PC-3 (cell line): ENCODE measurements at regions not wholly inside any gene's neighbourhood (a gene's known extent, or its start where the extent isn't known, plus 50 kb on each side); places are given as distances from the start of the nearest gene placed in this dataset.

Source experiments
- ATAC-seq: fragments of 200-7000 bp; cut with Tn5 transposase; 2 replicates; pipeline ENCODE4 v1.9.1; 2020; ENCODE audit warnings: mild to moderate bottlenecking, moderate library complexity
- BruUV-seq: library from RNA; stranded (reverse); fragments of 400-500 nt; replicated peaks from 2 replicates; lab custom pipeline; 2021; lab: Mats Ljungman, UMichigan
- CTCF ChIA-PET: fragments of 300-600 bp; sonication (Branson Sonifier 250); formaldehyde crosslinking; loops from one replicate; lab custom pipeline; 2022; ENCODE audit warnings: antibody characterized with exemption; lab: Charles Lee
- POLR2A ChIA-PET: fragments of 300-600 bp; sonication (Branson Sonifier 250); formaldehyde crosslinking; loops from one replicate; lab custom pipeline; 2022; ENCODE audit warnings: antibody characterized with exemption; ENCODE audit not compliant: unreplicated experiment; lab: Charles Lee
- DNase-seq: peaks from one replicate; pipeline ENCODE4 v3.0.0-alpha.2; 2015
- H2AFZ ChIP-seq: fragments of 300-600 bp; sonication (generic); 2 replicates; pipeline ENCODE4 v1.6.0; 2016; ENCODE audit warnings: antibody characterized with exemption, low read length
- H3F3A ChIP-seq: fragments of 300-600 bp; sonication (generic); one replicate; pipeline ENCODE4 v1.6.0; 2017; ENCODE audit warnings: antibody characterized with exemption, low read length, control low read depth, mild to moderate bottlenecking; ENCODE audit not compliant: unreplicated experiment
- H3K27ac ChIP-seq: fragments of 300-600 bp; sonication (generic); 2 replicates; pipeline ENCODE4 v1.5.1; 2016; ENCODE audit warnings: mild to moderate bottlenecking, low read length
- H3K27me3 ChIP-seq: fragments of 300-600 bp; sonication (generic); 2 replicates; pipeline ENCODE4 v1.6.1; 2016; ENCODE audit warnings: low read length, mixed read lengths
- H3K36me3 ChIP-seq: fragments of 300-600 bp; sonication (generic); 2 replicates; pipeline ENCODE4 v1.6.1; 2016; ENCODE audit warnings: low read depth, mixed run types, low read length, mixed read lengths
- H3K4me1 ChIP-seq: fragments of 300-600 bp; sonication (generic); 2 replicates; pipeline ENCODE4 v1.5.1; 2016; ENCODE audit warnings: low read length; ENCODE audit not compliant: insufficient read depth
- H3K4me2 ChIP-seq: fragments of 300-600 bp; sonication (generic); 2 replicates; pipeline ENCODE4 v1.6.0; 2016; ENCODE audit warnings: low read length
- H3K4me3 ChIP-seq: fragments of 300-600 bp; sonication (generic); 2 replicates; pipeline ENCODE4 v1.5.1; 2016; ENCODE audit warnings: mild to moderate bottlenecking, low read length, mixed read lengths
- H3K79me2 ChIP-seq: fragments of 300-600 bp; sonication (generic); 2 replicates; pipeline ENCODE4 v1.6.1; 2017; ENCODE audit warnings: low read length, mixed read lengths
- H3K9ac ChIP-seq: fragments of 300-600 bp; sonication (generic); 2 replicates; pipeline ENCODE4 v1.6.0; 2016; ENCODE audit warnings: mild to moderate bottlenecking, low read length
- H3K9me2 ChIP-seq: fragments of 300-600 bp; sonication (generic); replicated peaks from 2 replicates; pipeline ENCODE4 v1.6.1; 2016; ENCODE audit warnings: mixed run types, low read length, mixed read lengths
- H3K9me3 ChIP-seq: fragments of 300-600 bp; sonication (generic); 2 replicates; pipeline ENCODE4 v1.6.1; 2016; ENCODE audit warnings: low read length, mixed read lengths
- H4K20me1 ChIP-seq: fragments of 300-600 bp; sonication (generic); 2 replicates; pipeline ENCODE4 v1.6.1; 2016; ENCODE audit warnings: low read length, mixed read lengths
- EZH2 ChIP-seq: fragments of 300-600 bp; sonication (generic); IDR thresholded peaks from one replicate; pipeline ENCODE4 v1.6.1; 2017; ENCODE audit warnings: antibody characterized with exemption, mild to moderate bottlenecking, low read length; ENCODE audit not compliant: unreplicated experiment
- EZH2phosphoT487 ChIP-seq: fragments of 300-600 bp; sonication (generic); IDR thresholded peaks from 2 replicates; pipeline ENCODE4 v1.6.1; 2018; ENCODE audit warnings: mild to moderate bottlenecking, antibody characterized with exemption, low read length, borderline replicate concordance
- intact Hi-C: fragments of 100-400 bp; cut with micrococcal nuclease; formaldehyde crosslinking; loops from 2 replicates; pipeline ENCODE4 v1.9.0; 2023
- TF ChIP-seq, protein P1 (sequence below): fragments of 300-600 bp; sonication (generic); conservative IDR thresholded peaks from 2 replicates; pipeline ENCODE4 v1.5.1; 2017; ENCODE audit warnings: antibody characterized with exemption, low read depth, mild to moderate bottlenecking, low read length

DNA sequence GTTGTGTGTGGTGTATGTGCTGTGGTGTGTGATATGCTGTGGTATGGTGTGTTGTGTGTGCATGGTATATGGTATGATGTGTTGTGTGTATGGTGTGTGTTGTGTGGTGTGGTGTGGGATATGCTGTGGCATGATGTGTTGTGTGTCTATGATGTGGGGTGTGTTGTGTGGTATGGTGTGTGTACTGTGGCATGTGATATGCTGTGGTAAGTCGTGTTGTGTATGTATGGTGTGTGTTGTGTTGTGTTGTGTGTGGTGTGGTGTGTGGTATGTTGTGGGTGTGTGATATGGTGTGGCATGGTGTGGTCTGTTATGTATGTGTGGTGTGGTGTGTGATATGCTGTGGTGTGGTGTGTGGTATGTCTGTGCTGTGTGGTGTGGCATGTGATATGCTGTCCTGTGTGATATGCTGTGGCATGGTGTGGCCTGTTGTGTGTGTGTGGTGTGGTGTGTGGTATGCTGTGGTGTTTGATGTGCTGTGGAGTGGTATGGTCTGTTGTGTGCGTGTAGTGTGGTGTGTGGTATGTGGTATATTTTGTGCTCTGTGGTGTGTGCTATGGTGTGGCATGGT, 318.0 kb downstream of the PTPRU start:
- ChIA-PET CTCF (no interaction called here), POLR2A (no interaction called here)
- Histone ChIP-seq H4K20me1 (no peaks in the 10 kb centered on the region), H3K27ac (no peak overlapping the region), H3K4me3 (no peak overlapping the region), H3K4me2 (no peak overlapping the region), H3K79me2 (no peaks in the 10 kb centered on the region), H3K9me2 (no peaks in the 10 kb centered on the region), H3K36me3 (no peaks in the 10 kb centered on the region), H3K9me3 (no peaks in the 10 kb centered on the region), H2AFZ (no peak overlapping the region), H3F3A (no peaks in the 10 kb centered on the region), H3K27me3 (no peaks in the 10 kb centered on the region), H3K9ac (no peak overlapping the region), H3K4me1 (peaks cover 15% of the 10 kb centered on the region)
- DNase-seq (no peak), ATAC-seq (no peak)
- intact Hi-C loops: no loop called here
- BruUV-seq: no TSS peak
- TF ChIP-seq EZH2 (no peak), EZH2phosphoT487 (no peak)
- TF ChIP-seq, protein P1, sequence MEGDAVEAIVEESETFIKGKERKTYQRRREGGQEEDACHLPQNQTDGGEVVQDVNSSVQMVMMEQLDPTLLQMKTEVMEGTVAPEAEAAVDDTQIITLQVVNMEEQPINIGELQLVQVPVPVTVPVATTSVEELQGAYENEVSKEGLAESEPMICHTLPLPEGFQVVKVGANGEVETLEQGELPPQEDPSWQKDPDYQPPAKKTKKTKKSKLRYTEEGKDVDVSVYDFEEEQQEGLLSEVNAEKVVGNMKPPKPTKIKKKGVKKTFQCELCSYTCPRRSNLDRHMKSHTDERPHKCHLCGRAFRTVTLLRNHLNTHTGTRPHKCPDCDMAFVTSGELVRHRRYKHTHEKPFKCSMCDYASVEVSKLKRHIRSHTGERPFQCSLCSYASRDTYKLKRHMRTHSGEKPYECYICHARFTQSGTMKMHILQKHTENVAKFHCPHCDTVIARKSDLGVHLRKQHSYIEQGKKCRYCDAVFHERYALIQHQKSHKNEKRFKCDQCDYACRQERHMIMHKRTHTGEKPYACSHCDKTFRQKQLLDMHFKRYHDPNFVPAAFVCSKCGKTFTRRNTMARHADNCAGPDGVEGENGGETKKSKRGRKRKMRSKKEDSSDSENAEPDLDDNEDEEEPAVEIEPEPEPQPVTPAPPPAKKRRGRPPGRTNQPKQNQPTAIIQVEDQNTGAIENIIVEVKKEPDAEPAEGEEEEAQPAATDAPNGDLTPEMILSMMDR: no peak

DNA sequence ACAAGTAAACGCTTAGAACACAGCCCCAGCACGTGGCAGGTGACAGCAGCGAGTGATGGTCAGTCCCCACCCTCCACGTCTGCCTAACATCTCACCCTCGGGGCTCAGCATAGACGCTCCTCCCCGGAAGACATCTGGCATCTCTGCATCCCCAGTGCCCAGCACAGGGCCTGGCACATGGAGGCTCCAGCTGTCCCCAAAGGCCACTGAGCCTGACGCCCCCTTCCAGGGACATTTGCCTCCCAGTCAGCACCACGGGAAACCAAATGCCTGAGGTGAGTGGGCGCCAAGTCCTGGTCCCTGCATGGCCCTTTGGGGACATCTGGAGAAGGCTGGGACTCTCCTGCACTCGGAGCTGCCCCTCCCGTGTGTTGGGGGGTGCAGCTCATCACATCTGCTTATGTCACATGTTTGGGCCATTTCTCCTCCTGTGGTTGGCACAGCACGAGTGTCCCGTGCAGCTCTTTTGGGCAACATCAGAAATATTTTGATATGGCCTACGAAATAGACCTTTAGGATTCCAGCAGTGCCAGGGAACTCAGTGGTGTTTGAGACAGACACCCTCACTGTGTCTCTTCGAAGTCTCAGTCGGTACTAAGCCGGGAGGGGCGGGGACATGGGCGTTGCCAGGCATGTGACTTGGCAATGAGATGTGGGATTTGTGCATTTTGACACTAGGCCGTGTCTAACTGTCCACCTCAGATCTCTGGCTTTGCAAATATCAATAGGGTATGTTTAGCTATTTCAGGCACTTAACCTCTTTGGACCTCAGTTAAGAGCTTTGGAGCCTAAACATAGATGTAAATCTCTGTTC, 315.0 kb downstream of the PTPRU start:
- H3K9me2 ChIP-seq: no peaks in the 10 kb centered on the region
- H3K36me3 ChIP-seq: no peaks in the 10 kb centered on the region
- CTCF ChIA-PET: no interaction called here
- POLR2A ChIA-PET: no interaction called here
- no peak overlapping the region for H2AFZ ChIP-seq
- no peak overlapping the region for H3K9ac ChIP-seq
- peaks cover 15% of the 10 kb centered on the region for H3K4me1 ChIP-seq
- H3K27ac ChIP-seq: no peak overlapping the region
- no peaks in the 10 kb centered on the region for H3K79me2 ChIP-seq
- no peak for DNase-seq
- ATAC-seq: no peak
- H3K9me3 ChIP-seq: no peaks in the 10 kb centered on the region
- H3K4me3 ChIP-seq: no peak overlapping the region
- no peaks in the 10 kb centered on the region for H4K20me1 ChIP-seq
- no peaks in the 10 kb centered on the region for H3F3A ChIP-seq
- TF ChIP-seq, protein P1: no peak
- TF ChIP-seq EZH2 (no peak), EZH2phosphoT487 (no peak)
- H3K27me3 ChIP-seq: no peaks in the 10 kb centered on the region
- H3K4me2 ChIP-seq: no peak overlapping the region
- intact Hi-C loops: no loop called here
- no TSS peak for BruUV-seq
